ENCODE measurements at regions not wholly inside any gene's neighbourhood (a gene's known extent, or its start where the extent isn't known, plus 50 kb on each side); places are given as distances from the start of the nearest gene placed in this dataset.

DNA sequence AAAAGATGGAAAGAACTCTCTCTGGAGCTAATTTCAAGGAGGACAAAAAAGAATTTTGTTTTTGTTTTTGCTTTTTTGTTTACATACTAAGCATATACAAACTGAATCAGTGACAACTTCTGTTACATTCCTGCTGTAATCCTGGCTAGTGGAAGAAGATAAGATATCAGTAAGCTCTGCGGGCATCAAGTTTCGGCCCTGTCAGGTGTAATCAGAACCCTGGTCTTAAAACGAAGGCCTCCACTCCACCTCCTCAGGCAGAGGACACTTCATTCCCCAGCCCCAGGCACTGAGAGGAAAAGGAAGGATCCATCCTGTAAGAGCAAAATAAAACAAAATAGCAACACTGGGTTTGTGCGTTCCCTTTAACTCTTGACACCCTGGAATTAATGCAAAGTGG, 88.9 kb upstream of the ARHGAP29 start:
- FAIRE-seq (no peak), DNase-seq (ENCODE audit: insufficient read length, low spot score) (no peak)

DNA sequence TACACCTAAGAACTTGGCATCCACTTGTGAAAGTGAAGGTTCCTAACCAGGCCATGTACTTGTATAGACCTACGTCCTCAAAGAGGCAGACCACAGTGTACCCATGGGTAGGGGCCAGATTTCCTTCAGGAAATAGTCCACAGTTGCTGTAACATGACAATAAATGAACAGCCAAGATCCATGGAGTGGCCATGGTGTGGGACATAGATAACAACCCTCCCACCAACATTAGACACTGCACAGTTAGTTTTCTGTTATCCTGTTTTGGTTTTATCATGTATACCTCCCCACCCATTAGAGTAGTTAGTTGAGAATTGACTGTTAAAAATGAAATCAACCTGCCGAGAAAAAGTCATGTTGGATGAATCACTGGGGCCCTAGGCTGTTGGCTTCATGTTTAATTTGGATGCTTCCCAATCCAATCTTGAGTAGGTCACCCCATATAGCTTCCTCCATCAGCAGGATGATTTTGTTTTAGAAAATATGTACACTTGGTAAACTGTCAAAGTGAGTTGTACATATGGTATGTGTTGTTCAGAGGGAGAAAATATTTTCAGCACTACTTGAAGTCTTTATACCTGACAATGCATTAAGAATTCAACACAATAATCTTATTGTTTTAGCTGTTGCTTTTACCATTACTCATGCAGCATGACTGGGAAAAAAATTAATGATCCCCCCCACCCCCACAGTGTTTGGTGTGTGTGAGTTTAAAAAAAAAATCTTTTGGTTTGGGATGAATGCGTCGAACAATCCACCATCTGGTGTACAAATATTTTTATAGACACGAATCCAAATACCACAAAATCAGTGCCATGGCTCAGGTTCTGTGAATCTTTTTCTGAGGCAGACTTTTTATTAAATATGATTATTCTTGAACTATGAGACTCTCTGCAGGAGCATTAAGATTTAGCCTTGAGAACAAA, 88.3 kb upstream of the ARHGAP29 start:
- DNase-seq (ENCODE audit: insufficient read length, low spot score) (peak; percentile 57), FAIRE-seq (peak; percentile 9)

DNA sequence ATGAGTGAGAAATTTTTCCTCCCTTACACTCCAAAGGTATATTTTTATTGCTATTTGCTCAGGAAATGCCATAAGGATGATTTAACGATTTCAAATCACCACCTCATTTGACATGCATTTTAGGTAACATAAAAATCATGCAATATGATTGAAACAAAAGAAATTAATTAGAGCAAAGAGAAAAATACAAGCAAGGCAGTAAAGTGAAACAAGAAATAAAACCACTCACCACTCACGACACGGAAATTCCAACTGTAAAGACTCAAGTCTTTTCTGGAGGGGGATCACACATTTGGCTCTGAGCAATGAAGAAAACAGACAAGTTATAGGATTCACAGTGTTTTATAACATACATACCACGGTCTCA, 86.8 kb upstream of the ARHGAP29 start:
- no peak for FAIRE-seq

DNA sequence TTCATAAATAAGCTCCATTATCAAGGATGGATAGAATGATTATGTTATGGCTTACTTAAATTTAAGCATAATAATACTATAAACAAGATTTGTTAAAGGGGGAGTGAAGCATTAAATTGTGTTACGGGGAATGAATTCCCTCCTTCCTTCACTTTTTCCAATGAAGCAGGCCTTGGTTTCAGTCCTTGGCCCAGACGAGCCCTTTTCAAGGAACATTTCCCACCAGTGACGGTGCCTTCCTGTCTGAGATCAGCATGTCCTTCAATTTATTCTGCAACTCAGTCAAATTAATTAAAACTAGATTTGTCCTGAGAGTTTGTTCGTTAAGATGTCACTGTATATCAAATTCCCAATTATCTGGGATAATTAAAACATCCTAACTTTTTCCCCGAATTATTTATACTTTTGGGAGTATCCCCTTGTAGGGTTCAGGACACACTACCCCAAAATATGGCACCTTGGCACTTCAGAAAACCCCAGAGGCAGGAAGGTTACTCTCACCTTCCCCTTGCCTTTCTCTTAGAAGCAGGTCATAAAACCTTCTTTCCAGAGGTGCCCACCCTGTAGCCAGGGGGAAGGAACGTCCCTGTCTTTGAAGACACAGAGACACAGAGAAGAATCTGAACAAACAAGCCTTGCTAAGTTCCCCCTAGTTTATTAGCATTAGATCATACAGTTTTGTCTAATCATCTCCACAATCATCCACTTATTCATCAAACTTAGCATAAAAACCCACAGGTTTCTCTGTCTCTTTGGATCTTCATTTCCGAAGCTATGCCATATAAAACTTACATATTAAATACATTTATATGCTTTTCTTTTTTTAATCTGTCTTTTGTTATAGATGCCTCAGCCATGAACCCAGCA, 86.2 kb upstream of the ARHGAP29 start:
- DNase-seq (ENCODE audit: insufficient read length, low spot score) (no peak), FAIRE-seq (no peak)

More for the DNA sequence above, 86.8 kb upstream of the ARHGAP29 start:
- DNase-seq (ENCODE audit: insufficient read length, low spot score): no peak

DNA sequence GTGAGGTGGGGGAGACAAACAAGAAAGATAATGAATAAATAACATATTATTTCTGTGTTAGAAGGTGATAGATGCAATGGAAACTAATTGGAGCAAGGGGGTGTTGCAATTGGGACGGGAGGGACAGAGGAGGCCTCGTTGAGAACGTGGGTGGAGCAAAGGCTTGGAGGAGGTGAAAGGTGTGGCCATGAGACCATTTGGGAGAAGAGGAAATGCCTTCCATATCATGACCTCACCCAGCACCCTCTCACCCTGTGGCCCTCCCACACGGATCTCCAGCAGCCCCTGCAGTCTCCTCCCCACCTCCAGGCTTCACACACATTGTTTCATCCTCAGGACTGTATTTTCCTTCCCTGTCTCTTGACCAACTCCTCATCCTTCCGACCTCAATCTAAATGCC, 85.3 kb upstream of the ARHGAP29 start:
- DNase-seq (ENCODE audit: insufficient read length, low spot score) (peak; percentile 43), FAIRE-seq (no peak)

DNA sequence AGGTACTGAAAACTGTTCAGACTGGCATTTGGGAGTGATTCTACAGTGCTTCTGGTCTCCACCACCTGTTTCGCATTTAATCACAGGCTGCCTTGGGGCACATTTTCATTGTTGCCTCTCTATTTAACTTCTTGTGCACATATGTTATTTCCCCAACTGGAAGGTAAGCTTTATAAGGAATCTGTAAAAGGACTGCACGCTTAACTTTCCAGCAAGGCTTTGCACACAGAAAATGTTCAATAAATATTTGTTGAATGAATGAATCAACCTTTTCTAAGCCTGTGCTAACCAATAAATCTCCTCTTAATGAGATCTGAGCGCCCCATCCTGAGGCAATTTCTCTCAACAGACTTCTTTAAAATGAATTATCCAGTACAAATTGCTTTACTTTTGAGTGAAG, 84.3 kb upstream of the ARHGAP29 start:
- FAIRE-seq (no peak), DNase-seq (ENCODE audit: insufficient read length, low spot score) (no peak)

DNA sequence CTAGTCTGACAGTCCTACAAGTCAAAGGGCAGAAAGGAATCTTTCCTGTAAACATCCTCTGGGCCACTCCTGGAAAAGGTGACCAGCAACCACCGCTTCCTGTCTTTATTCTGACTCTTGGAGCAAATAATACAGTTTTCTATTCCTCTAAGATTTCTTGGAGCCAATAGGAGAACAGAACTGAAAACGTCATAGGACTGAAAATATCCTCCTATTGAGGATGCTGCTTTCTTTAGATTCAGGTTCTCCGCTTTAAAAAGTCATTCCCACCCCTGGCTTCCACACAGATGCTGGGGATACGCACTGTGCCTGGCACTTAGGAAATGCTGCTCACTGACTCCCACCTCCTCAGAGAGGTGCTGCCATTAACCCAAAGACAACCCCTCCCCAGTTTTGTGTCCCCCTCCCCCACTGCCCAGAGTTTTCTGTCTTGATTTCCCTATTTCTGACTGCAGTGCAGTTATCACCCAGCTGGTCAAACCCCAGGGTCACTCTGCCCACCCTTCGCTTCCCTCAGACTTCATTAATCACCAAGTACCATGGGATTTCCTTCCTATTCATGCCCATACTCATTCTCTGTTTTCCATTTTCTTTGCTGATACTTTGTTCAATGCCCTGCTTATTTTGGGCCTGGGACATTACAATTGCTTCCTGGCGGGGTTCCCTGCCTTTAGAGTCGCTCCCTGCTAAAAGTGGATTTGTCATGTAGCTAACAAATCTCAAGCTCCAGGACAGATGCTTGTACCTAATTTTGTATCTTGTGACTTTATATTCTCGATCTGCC, 82.1 kb upstream of the ARHGAP29 start:
- DNase-seq (ENCODE audit: insufficient read length, low spot score) (no peak), FAIRE-seq (no peak)

DNA sequence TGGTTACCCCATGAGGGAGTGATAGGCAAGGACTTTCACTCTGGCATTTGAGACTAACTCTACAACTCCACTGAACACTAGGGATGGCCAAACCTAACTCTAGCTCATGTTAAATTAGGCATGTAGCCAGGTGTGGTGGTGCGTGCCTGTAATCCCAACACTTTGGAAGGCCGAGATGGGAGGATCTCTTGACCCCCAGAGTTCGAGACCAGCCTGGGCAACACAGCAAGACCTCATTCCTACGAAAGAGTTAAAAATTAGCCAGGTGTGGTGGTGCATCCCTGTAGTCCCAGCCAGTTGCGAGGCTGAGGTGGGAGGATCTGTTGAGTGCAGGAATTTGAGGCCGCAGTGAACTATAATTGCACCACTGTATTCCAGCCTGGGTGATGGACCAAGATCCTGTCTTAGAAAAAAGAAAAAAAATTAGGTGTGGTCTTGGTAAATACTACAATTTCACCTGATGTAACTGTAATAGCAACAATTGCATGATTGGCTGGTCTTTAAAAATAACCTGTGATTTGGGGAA, 81.2 kb upstream of the ARHGAP29 start:
- FAIRE-seq: no peak

DNA sequence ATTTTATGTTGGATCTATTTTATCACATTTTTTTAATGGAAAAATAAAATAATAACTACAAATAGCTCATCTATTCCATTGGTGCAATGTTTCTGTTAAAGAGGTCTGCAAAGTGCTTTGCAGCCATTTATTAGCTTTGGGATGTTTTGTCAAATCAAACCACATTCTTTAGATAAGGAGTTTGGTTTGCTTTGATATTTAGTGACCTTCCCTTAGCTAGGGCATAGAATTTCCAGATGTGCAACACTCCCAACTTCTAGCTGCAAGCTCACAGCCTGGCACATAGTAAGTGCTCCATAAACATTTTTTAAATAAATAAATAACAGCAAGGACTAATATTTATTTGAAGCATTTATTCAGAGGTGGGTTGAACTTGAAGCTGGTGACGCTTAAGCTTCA, 80.4 kb upstream of the ARHGAP29 start:
- FAIRE-seq: no peak
- DNase-seq (ENCODE audit: insufficient read length, low spot score): no peak

More for the DNA sequence above, 81.2 kb upstream of the ARHGAP29 start:
- DNase-seq (ENCODE audit: insufficient read length, low spot score): no peak

DNA sequence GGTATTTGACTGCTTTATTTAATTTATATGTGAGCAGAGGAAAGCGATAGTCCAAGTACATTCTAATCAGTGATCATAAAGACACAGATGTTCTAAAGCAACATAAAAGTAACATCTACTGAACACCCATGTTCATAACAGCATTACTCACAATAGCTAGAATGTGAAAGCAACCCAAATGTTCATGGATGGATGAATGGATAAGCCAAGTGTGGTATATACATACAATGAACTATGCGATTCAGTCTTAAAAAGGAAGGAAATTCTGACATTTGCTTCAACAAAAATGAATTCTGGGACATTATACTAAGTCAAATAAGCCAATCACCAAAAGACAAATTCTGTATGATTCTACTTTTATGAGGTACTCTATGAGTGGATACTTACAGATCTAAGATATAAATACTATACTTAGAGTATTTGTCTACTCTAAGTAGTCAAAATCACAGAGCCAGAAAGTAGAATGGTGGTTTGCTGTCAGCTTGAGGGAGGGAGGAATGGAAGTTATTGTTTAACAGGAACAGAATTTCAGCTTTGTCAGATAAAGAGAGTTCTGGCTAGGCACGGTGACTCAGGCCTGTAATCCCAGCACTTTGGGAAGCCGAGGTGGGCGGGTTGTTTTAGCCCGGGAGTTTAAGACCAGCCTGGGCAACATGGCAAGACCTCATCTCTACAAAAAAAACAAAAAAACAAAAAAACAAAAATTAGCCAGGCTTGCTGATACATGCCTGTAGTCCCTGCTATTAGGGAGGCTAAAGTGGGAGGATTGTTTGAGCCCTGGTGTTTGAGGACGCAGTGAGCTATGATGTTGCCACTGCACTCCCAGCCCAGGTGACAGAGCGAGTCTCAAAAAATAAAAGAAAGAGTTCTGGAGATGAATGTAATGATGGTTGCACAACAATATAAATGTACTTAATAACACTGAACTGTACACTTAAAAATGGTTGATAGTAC, 79.7 kb upstream of the ARHGAP29 start:
- no peak for FAIRE-seq

DNA sequence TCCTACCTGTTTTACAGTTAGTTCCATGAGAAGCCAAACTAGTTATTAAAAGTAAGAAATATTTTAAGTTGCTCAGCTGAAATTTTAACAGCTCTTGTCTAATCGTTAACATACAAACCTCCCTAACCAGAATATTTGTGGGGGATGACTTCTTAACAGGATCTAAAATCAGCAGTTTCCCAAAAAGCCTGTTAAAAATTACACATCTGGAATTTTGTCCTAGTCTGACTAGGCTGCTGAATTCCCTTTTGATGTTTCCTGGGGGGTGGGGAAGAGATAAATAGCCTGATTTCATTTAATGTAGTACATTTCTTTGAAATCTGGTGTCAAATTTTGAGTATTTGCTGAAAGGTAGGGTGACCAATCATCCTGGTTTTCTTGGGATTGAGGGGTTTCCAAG, 78.8 kb upstream of the ARHGAP29 start:
- DNase-seq (ENCODE audit: insufficient read length, low spot score) (no peak), FAIRE-seq (no peak)

More for the DNA sequence above, 79.7 kb upstream of the ARHGAP29 start:
- no peak for DNase-seq (ENCODE audit: insufficient read length, low spot score)

DNA sequence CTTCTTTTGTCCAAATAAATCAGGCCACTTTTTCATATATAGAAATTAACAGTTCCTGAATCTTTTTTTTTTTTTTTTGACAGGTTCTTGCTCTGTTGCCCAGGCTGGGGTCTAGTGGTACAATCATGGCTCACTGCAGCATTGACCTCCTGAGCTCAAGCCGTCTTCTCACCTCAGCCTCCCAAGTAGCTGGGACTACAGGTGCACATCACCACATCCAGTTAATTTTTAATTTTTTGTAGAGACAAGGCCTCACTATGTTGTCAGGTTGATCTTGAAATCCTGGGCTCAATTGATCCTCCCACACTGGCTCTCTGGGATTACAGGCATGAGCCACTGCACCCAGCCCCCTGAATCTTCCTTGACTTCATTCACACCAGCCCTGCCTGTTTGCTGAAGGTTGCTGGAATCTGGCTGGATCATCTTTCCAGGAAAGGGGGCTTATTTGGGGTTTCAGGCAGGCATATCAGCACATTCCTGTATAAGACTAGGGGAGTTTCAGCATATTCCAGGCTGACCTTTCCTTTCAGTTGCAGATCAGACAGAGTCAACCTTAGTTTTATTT, 78.2 kb upstream of the ARHGAP29 start:
- DNase-seq (ENCODE audit: insufficient read length, low spot score) (no peak), FAIRE-seq (no peak)

DNA sequence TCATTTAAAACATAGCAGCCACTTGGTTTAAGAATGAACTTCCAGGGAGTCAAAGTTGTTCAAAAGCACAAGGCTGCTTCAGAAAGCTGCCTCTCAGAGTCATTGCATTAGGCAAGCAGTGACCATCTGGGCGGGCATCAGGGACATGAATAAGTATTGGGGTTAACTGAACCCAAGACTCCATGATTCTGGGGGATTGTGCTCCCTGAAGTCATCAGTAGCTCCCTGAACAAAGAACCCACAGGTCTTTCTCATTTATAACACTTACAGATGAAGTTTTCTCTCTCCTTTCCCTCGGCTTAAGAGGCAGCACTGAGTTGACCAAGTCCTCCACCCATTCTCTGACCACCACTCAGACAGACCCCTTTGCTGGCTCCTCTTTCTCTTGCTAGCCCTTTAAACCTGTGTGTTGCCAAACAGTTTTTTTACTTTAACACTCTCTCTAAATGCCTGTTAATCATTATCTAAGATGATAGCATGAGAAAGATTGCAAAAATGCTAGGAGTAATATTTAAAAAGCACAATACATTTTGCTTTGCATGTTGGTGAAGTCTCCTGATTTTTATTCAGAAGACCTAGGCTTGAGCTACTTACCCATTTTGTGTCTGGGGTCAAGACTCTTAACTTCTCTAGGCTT, 77.0 kb upstream of the ARHGAP29 start:
- DNase-seq (ENCODE audit: insufficient read length, low spot score) (no peak), FAIRE-seq (no peak)

DNA sequence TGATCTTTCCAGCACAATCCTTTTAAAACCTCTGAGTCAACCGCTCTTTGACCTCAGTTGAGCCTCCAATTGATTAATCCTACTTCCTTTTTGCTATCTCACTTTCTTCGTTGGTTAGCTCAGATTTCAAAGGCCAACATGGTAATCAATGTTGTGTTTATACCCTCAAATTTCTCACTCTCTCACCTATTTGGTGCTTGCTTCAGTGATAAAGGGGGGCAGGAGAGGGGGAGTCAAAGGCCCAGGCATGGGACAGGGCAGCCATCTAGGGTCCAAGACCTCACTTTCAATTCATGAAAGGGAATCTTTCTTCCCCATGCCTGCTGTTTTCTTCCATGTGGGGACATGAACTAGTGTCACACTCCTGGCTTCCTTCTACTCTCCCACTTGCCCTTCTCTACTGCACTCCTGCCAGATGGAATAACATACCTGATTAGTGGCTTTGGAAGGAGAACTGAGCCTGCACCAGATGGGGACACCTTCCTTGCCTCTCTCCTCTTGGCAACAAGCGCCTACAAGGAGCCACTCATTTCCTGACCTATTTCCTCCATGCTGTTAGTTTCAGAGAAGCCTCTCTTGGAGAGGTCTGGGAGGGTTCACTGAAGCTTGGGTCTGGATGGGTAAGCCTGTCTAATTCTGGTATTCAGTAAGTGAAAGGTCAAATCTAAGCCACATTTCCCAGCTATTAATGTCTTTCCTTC, 73.3 kb upstream of the ARHGAP29 start:
- DNase-seq (ENCODE audit: insufficient read length, low spot score) (no peak), FAIRE-seq (no peak)

DNA sequence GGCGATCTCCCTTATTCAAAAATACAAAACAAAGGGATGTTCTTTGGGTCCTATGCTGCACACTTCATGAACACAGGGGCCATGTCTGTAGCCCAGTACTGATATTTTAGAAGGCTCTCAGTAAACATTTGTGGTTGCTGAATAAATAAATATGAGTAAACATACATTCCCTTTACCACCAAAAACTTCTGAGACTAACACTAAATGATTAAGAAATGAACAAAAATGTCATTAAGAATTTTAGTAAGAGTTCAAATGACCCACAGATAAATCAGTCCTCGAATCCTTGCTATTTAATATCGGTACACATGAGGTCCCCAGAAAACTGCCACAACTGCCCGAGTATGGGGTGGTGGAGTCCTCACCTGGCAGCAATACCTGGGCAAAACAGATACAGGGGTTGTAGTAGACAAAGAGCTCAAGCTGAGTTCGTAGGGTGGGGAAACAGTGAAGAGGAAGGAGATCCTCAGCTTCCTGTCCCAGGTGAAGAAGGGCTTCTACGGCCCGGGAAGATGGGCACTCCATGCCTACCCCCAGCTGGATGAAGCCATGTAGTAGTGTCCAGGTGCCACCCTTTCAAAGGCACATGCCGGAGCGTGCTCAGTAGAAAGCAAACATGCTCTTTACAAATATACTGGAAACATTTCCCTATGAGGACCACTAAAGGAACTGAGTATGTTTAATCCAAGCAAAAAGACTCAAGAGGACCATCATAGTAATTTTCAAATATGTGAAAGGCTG, 72.6 kb upstream of the ARHGAP29 start:
- no peak for DNase-seq (ENCODE audit: insufficient read length, low spot score)
- no peak for FAIRE-seq

DNA sequence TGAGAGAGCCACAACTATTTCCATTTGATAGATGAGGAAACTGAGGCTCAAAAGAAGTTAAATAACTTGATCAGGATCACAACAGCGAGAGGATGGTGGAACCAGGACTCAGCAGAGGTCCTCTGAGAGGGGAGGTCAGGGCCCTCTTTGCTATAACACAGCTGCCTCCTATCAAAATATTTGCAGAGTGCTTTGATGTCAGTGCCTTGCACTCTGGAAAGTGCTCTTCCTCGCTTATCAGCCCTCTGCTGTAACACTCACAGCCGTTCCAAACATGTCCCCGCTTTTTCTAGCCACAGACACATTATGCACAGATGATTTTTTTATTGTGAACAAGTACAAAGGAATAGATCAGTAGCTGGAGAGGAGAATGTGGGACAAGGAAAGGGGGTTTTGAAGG, 71.8 kb upstream of the ARHGAP29 start:
- FAIRE-seq: no peak
- DNase-seq (ENCODE audit: insufficient read length, low spot score): no peak

DNA sequence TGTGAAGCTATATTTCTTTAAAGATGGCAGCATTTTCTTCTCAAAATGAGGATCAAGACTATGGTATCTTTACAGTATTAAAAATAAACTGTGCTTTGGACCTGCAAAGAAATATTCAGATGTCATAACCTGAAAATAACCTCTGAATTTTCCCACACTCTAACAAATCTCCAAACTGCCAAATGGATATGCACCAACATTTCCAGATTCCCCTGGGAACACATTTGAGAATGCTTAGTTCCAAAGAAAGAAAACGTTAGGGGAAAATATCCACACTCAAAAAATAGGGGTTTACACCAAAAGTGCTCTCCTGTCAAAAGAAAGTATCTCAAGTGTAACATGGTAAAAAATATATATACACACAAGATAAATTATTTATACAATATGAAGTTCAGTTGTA, 69.1 kb upstream of the ARHGAP29 start:
- no peak for FAIRE-seq
- DNase-seq (ENCODE audit: insufficient read length, low spot score): no peak

Measured in HTR-8/SVneo (cell line).